Transverse colon (tissue), 4 donors: ENCODE measurements at regions not wholly inside any gene's neighbourhood (a gene's known extent, or its start where the extent isn't known, plus 50 kb on each side); places are given as distances from the start of the nearest gene placed in this dataset.

Source experiments
- EP300 ChIP-seq: sonication (generic); formaldehyde crosslinking; IDR thresholded peaks from one replicate; pipeline ENCODE4 v1.6.1; 2017; ENCODE audit warnings: antibody characterized with exemption, low read depth
- POLR2A ChIP-seq: fragments of 450-650 bp; IDR thresholded peaks from one replicate; pipeline ENCODE4 v1.6.1; 2016; ENCODE audit warnings: antibody characterized with exemption, mild to moderate bottlenecking, moderate library complexity
- POLR2AphosphoS5 ChIP-seq, 3 donors: sonication (generic); formaldehyde crosslinking; IDR thresholded peaks; one replicate each; pipeline ENCODE4 v1.6.1; 2016; ENCODE audit warnings: antibody characterized with exemption in 3 of 3
- TF ChIP-seq, protein P1 (sequence below), 5 experiments: fragments of 200-600 bp in 3 of 5; fragments of 450-650 bp in 2 of 5; sonication (generic) in 3 of 5; IDR thresholded peaks; 1 replicate in 2 of 5; 2 replicates in 3 of 5; pipeline ENCODE4 v1.5.1; 2016 to 2017; ENCODE audit warnings: antibody characterized with exemption in 5 of 5, inconsistent platforms in 3 of 5, mild to moderate bottlenecking in 2 of 5, moderate library complexity in 1 of 5

DNA sequence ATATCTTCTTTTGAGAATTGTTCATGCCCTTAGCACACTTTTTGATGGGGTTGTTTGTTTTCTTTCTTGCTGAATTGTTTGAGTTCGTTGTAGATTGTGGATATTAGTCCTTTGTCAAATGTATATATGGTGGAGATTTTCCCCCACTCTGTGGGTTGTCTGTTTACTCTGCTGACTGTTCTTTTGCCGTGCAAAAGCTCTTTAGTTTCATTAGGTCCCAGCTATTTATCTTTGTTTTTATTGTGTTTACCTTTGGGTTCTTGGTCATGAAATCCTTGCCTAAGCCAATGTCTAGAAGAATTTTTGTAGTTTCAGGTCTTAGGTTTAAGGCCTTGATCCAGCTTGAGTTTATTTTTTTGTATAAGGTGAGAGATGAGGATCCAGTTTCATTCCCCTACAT, 1372.6 kb upstream of the TENM3 start:
- TF ChIP-seq, protein P1, sequence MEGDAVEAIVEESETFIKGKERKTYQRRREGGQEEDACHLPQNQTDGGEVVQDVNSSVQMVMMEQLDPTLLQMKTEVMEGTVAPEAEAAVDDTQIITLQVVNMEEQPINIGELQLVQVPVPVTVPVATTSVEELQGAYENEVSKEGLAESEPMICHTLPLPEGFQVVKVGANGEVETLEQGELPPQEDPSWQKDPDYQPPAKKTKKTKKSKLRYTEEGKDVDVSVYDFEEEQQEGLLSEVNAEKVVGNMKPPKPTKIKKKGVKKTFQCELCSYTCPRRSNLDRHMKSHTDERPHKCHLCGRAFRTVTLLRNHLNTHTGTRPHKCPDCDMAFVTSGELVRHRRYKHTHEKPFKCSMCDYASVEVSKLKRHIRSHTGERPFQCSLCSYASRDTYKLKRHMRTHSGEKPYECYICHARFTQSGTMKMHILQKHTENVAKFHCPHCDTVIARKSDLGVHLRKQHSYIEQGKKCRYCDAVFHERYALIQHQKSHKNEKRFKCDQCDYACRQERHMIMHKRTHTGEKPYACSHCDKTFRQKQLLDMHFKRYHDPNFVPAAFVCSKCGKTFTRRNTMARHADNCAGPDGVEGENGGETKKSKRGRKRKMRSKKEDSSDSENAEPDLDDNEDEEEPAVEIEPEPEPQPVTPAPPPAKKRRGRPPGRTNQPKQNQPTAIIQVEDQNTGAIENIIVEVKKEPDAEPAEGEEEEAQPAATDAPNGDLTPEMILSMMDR (IDR thresholded peaks at IDR 0.05) = no peak
- TF ChIP-seq EP300 (no peak), POLR2AphosphoS5 (IDR thresholded peaks at IDR 0.05) (no peak), POLR2A (no peak)
